Glutamatergic neuron (in vitro differentiated cells): ENCODE measurements at regions not wholly inside any gene's neighbourhood (a gene's known extent, or its start where the extent isn't known, plus 50 kb on each side); places are given as distances from the start of the nearest gene placed in this dataset.

Experiments used
- DNase-seq: peaks from one replicate; pipeline ENCODE4 v3.0.0; 2022
- H3K27ac Mint-ChIP-seq: one replicate; pipeline ENCODE4 v1.8.0; 2020; ENCODE audit warnings: mild to moderate bottlenecking, mixed read lengths, inconsistent platforms; ENCODE audit not compliant: unreplicated experiment
- H3K27me3 Mint-ChIP-seq: one replicate; pipeline ENCODE4 v1.8.0; 2020; ENCODE audit warnings: mild to moderate bottlenecking, moderate library complexity, mixed read lengths, inconsistent platforms; ENCODE audit not compliant: unreplicated experiment
- H3K36me3 Mint-ChIP-seq: one replicate; pipeline ENCODE4 v1.8.0; 2020; ENCODE audit warnings: mild to moderate bottlenecking, mixed read lengths, inconsistent platforms; ENCODE audit not compliant: unreplicated experiment
- H3K4me1 Mint-ChIP-seq: one replicate; pipeline ENCODE4 v1.8.0; 2020; ENCODE audit warnings: mild to moderate bottlenecking, low read depth, mixed read lengths, inconsistent platforms; ENCODE audit not compliant: unreplicated experiment
- H3K4me3 Mint-ChIP-seq: one replicate; pipeline ENCODE4 v1.8.0; 2020; ENCODE audit warnings: mild to moderate bottlenecking, mixed read lengths, inconsistent platforms; ENCODE audit not compliant: unreplicated experiment
- H3K9me3 Mint-ChIP-seq: one replicate; pipeline ENCODE4 v1.8.0; 2020; ENCODE audit warnings: mild to moderate bottlenecking, moderate library complexity, mixed read lengths, inconsistent platforms; ENCODE audit not compliant: unreplicated experiment
- TF ChIP-seq, protein P1 (sequence below): fragments of 200-600 bp; sonication (generic); IDR thresholded peaks from one replicate; pipeline ENCODE4 v1.5.0; 2021; ENCODE audit not compliant: partially characterized antibody, unreplicated experiment

DNA sequence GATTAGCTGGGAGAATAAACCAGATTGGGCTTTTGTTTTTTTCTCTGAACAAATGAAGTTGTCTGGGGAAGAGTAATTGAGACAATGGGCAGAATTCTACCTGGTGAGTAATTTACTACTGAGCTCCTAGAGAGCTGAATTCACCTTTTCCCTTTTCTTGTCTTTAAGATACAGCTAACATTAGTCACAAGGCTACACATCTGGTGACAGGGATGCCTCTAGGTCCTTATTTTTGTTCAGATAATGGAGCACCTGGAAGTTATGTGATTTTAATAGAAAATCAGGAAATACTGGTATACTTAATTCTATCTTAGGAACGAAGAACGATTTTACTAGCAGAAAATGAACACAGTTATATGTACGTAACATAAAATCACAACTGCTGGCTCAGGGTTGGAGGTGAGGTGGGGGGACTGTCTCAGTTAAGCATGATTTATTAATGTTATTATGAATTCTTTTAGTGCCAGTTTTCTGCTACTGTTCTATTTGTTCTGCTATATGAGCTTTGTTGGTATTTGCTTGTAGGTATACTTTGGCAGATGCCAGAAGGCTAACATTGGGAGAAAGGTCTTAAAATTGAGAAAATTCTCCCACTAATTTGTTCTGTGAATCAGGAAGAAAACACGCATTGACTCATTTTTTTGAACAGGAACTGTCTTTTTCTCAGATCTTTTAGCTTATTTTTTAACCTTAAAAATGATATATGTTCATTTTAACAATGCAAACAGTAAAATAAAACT is 482.7 kb upstream of the RGS6 start:
- Mint-ChIP-seq H3K27me3 (no peaks in the 10 kb centered on the region), H3K36me3 (no peaks in the 10 kb centered on the region), H3K27ac (no peak overlapping the region), H3K9me3 (no peaks in the 10 kb centered on the region), H3K4me3 (no peak overlapping the region), H3K4me1 (no peaks in the 10 kb centered on the region)
- no peak for DNase-seq
- TF ChIP-seq, protein P1, sequence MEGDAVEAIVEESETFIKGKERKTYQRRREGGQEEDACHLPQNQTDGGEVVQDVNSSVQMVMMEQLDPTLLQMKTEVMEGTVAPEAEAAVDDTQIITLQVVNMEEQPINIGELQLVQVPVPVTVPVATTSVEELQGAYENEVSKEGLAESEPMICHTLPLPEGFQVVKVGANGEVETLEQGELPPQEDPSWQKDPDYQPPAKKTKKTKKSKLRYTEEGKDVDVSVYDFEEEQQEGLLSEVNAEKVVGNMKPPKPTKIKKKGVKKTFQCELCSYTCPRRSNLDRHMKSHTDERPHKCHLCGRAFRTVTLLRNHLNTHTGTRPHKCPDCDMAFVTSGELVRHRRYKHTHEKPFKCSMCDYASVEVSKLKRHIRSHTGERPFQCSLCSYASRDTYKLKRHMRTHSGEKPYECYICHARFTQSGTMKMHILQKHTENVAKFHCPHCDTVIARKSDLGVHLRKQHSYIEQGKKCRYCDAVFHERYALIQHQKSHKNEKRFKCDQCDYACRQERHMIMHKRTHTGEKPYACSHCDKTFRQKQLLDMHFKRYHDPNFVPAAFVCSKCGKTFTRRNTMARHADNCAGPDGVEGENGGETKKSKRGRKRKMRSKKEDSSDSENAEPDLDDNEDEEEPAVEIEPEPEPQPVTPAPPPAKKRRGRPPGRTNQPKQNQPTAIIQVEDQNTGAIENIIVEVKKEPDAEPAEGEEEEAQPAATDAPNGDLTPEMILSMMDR = no peak

- no peak overlapping the region for H3K27ac Mint-ChIP-seq
- no peak for DNase-seq
- H3K4me3 Mint-ChIP-seq = no peak overlapping the region
- no peaks in the 10 kb centered on the region for H3K36me3 Mint-ChIP-seq
- no peaks in the 10 kb centered on the region for H3K4me1 Mint-ChIP-seq
- TF ChIP-seq, protein P1 = no peak
- no peaks in the 10 kb centered on the region for H3K27me3 Mint-ChIP-seq
- H3K9me3 Mint-ChIP-seq = no peaks in the 10 kb centered on the region
These were observed 480.7 kb upstream of the RGS6 start for GRCh38 chr14:71451501-71451900.

DNA sequence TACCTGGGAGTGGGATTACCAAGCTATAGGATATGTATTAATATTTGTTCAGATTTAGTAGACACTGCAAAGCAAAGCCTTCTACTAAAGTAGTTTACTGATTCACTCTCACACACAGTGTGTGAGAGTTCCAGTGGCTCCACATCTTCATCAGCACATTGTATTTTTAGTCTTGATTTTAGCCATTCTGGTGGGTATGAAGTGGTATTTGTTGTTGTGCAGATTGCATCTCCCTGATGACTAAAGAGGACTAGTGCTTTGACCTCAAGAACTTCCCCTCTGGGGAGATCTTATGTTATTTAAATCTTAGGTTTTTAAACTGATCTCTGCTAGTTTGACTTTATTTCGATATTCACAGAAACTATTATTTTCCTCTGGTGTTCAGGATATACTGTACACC is 479.7 kb upstream of the RGS6 start:
- no peaks in the 10 kb centered on the region for H3K9me3 Mint-ChIP-seq
- H3K27ac Mint-ChIP-seq = no peak overlapping the region
- H3K4me1 Mint-ChIP-seq = no peaks in the 10 kb centered on the region
- no peak overlapping the region for H3K4me3 Mint-ChIP-seq
- TF ChIP-seq, protein P1 = no peak
- H3K36me3 Mint-ChIP-seq = no peaks in the 10 kb centered on the region
- DNase-seq = no peak
- H3K27me3 Mint-ChIP-seq = no peaks in the 10 kb centered on the region

DNA sequence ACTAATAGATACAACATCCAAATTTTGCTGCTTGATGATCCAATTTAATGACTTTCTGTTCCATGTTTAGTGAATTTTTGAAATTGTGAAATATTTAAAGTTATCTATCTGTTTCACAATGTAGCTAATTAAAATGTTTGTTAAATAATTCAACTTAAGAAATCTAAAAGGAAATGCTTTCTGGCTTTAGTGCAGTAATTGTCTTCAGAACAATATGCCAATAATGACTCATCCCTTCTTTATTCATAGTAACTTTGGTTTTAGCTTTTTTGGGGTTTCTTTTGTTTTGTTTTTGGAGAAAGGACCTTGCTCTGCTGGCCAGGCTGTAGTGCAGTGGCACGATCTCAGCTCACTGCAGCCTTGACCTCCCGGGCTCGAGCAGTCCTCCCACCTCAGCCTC is 479.2 kb upstream of the RGS6 start:
- TF ChIP-seq, protein P1 = no peak
- no peak for DNase-seq
- no peak overlapping the region for H3K4me3 Mint-ChIP-seq
- H3K4me1 Mint-ChIP-seq = no peaks in the 10 kb centered on the region
- no peaks in the 10 kb centered on the region for H3K36me3 Mint-ChIP-seq
- no peaks in the 10 kb centered on the region for H3K9me3 Mint-ChIP-seq
- no peaks in the 10 kb centered on the region for H3K27me3 Mint-ChIP-seq
- H3K27ac Mint-ChIP-seq = no peak overlapping the region

DNA sequence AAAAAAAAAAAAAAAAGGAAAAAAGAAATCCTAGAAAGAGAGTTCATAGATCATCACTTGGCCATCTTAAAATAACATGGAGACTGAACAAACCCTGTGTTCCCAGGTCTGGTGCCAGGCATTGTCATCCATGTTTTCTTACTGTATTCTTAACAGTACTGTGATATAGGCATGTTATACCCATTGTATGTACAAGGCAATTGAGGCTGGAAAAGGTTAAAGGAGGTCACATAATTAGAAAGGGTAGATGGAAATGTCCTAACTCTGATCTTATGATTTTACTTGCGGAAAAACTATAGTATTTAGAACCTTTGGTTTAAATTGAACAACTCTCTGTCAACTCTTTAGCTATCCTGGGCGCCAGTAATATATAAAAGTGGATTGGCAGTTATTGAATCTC is 478.2 kb upstream of the RGS6 start:
- no peaks in the 10 kb centered on the region for H3K27me3 Mint-ChIP-seq

More for the DNA sequence above, 478.2 kb upstream of the RGS6 start:
- Mint-ChIP-seq H3K36me3 (no peaks in the 10 kb centered on the region), H3K4me1 (no peaks in the 10 kb centered on the region), H3K9me3 (no peaks in the 10 kb centered on the region), H3K27ac (no peak overlapping the region), H3K4me3 (no peak overlapping the region)
- DNase-seq = no peak
- TF ChIP-seq, protein P1 = no peak
